ENCODE measurements at regions not wholly inside any gene's neighbourhood (a gene's known extent, or its start where the extent isn't known, plus 50 kb on each side); places are given as distances from the start of the nearest gene placed in this dataset.

- Histone ChIP-seq H2BK120ac (ENCODE audit: insufficient read depth, low read length, poor library complexity) (no peak overlapping the region), H3K9ac (ENCODE audit: low read length) (no peak overlapping the region), H3K14ac (ENCODE audit: low read length) (no peak overlapping the region), H3K4ac (ENCODE audit: low read depth, low read length) (no peak overlapping the region), H3K27me3 (ENCODE audit: insufficient read depth, low read length) (no peaks in the 10 kb centered on the region), H3K4me3 (ENCODE audit: low read depth, low read length) (no peak overlapping the region), H4K91ac (ENCODE audit: low read depth, low read length) (no peak overlapping the region), H3K79me1 (ENCODE audit: low read length) (no peaks in the 10 kb centered on the region), H3K36me3 (ENCODE audit: control insufficient read depth in 1 of 2, insufficient read depth in 2 of 2, low read length in 2 of 2) (no peaks in the 10 kb centered on the region), H3K79me2 (ENCODE audit: control insufficient read depth, insufficient read depth, low read length, poor library complexity) (no peaks in the 10 kb centered on the region), H3K23ac (ENCODE audit: low read length) (no peak overlapping the region), H2AFZ (ENCODE audit: insufficient read depth, low read length, poor library complexity) (no peak overlapping the region), H2BK5ac (ENCODE audit: low read depth, low read length, poor library complexity) (no peak overlapping the region), H4K12ac (ENCODE audit: low read depth, low read length) (no peak overlapping the region), H2AK5ac (ENCODE audit: low read length) (no peak overlapping the region), H2BK12ac (ENCODE audit: low read length) (no peak overlapping the region), H3K27ac (ENCODE audit: low read depth, low read length) (no peak overlapping the region), H3K9me3 (ENCODE audit: insufficient read depth, low read depth, low read length) (no peaks in the 10 kb centered on the region), H4K8ac (ENCODE audit: low read depth, low read length) (no peak overlapping the region), H3K18ac (ENCODE audit: low read length) (no peak overlapping the region), H3K4me2 (ENCODE audit: low read length) (no peak overlapping the region), H3K4me1 (ENCODE audit: control insufficient read depth in 1 of 2, insufficient read depth in 2 of 2, low read length in 2 of 2) (no peaks in the 10 kb centered on the region)
- DNase-seq = no peak
- WGBS (ENCODE audit: extremely low coverage, insufficient coverage, insufficient read length) = no CpG with 5 or more reads among the region's 2 CpGs
These were observed 262.5 kb upstream of the ARHGAP20 start for GRCh38 chr11:110974731-110975130.

GRCh38 chr11:110973401-110973980, 261.3 kb upstream of the ARHGAP20 start:
- WGBS (ENCODE audit: extremely low coverage, insufficient coverage, insufficient read length) = no CpG with 5 or more reads among the region's 2 CpGs
- no peak overlapping the region for H3K4me2 ChIP-seq (ENCODE audit: low read length)
- no peak overlapping the region for H3K9ac ChIP-seq (ENCODE audit: low read length)
- no peaks in the 10 kb centered on the region for H3K27me3 ChIP-seq (ENCODE audit: insufficient read depth, low read length)
- no peak overlapping the region for H3K23ac ChIP-seq (ENCODE audit: low read length)
- H3K4ac ChIP-seq (ENCODE audit: low read depth, low read length) = no peak overlapping the region
- H3K36me3 ChIP-seq (ENCODE audit: control insufficient read depth in 1 of 2, insufficient read depth in 2 of 2, low read length in 2 of 2) = no peaks in the 10 kb centered on the region
- H3K4me3 ChIP-seq (ENCODE audit: low read depth, low read length) = no peak overlapping the region
- H4K12ac ChIP-seq (ENCODE audit: low read depth, low read length) = no peak overlapping the region
- H2BK120ac ChIP-seq (ENCODE audit: insufficient read depth, low read length, poor library complexity) = no peak overlapping the region
- H2BK12ac ChIP-seq (ENCODE audit: low read length) = no peak overlapping the region
- H3K27ac ChIP-seq (ENCODE audit: low read depth, low read length) = no peak overlapping the region
- no peak overlapping the region for H4K91ac ChIP-seq (ENCODE audit: low read depth, low read length)
- H3K4me1 ChIP-seq (ENCODE audit: control insufficient read depth in 1 of 2, insufficient read depth in 2 of 2, low read length in 2 of 2) = no peaks in the 10 kb centered on the region
- no peaks in the 10 kb centered on the region for H3K79me2 ChIP-seq (ENCODE audit: control insufficient read depth, insufficient read depth, low read length, poor library complexity)
- no peak overlapping the region for H3K14ac ChIP-seq (ENCODE audit: low read length)
- no peak overlapping the region for H2BK5ac ChIP-seq (ENCODE audit: low read depth, low read length, poor library complexity)
- no peaks in the 10 kb centered on the region for H3K79me1 ChIP-seq (ENCODE audit: low read length)
- no peak overlapping the region for H2AK5ac ChIP-seq (ENCODE audit: low read length)
- no peaks in the 10 kb centered on the region for H3K9me3 ChIP-seq (ENCODE audit: insufficient read depth, low read depth, low read length)
- no peak overlapping the region for H4K8ac ChIP-seq (ENCODE audit: low read depth, low read length)
- H3K18ac ChIP-seq (ENCODE audit: low read length) = no peak overlapping the region
- no peak overlapping the region for H2AFZ ChIP-seq (ENCODE audit: insufficient read depth, low read length, poor library complexity)
- DNase-seq = no peak

- H3K9me3 ChIP-seq (ENCODE audit: insufficient read depth, low read depth, low read length) = no peaks in the 10 kb centered on the region
- H3K9ac ChIP-seq (ENCODE audit: low read length) = no peak overlapping the region
- no peaks in the 10 kb centered on the region for H3K79me2 ChIP-seq (ENCODE audit: control insufficient read depth, insufficient read depth, low read length, poor library complexity)
- H2AFZ ChIP-seq (ENCODE audit: insufficient read depth, low read length, poor library complexity) = no peak overlapping the region
- no peak overlapping the region for H3K23ac ChIP-seq (ENCODE audit: low read length)
- no peak overlapping the region for H3K27ac ChIP-seq (ENCODE audit: low read depth, low read length)
- no peak overlapping the region for H2AK5ac ChIP-seq (ENCODE audit: low read length)
- no peaks in the 10 kb centered on the region for H3K4me1 ChIP-seq (ENCODE audit: control insufficient read depth in 1 of 2, insufficient read depth in 2 of 2, low read length in 2 of 2)
- no peak overlapping the region for H4K8ac ChIP-seq (ENCODE audit: low read depth, low read length)
- no peak overlapping the region for H2BK120ac ChIP-seq (ENCODE audit: insufficient read depth, low read length, poor library complexity)
- no peak overlapping the region for H2BK5ac ChIP-seq (ENCODE audit: low read depth, low read length, poor library complexity)
- no peak overlapping the region for H4K12ac ChIP-seq (ENCODE audit: low read depth, low read length)
- H2BK12ac ChIP-seq (ENCODE audit: low read length) = no peak overlapping the region
- H3K4ac ChIP-seq (ENCODE audit: low read depth, low read length) = no peak overlapping the region
- no peak overlapping the region for H3K14ac ChIP-seq (ENCODE audit: low read length)
- no peaks in the 10 kb centered on the region for H3K79me1 ChIP-seq (ENCODE audit: low read length)
- DNase-seq = peak; percentile 42 to 45
- no peak overlapping the region for H3K4me2 ChIP-seq (ENCODE audit: low read length)
- no peak overlapping the region for H3K18ac ChIP-seq (ENCODE audit: low read length)
- no peaks in the 10 kb centered on the region for H3K27me3 ChIP-seq (ENCODE audit: insufficient read depth, low read length)
- no peak overlapping the region for H4K91ac ChIP-seq (ENCODE audit: low read depth, low read length)
- no peak overlapping the region for H3K4me3 ChIP-seq (ENCODE audit: low read depth, low read length)
- no CpG with 5 or more reads among the region's 3 CpGs for WGBS (ENCODE audit: extremely low coverage, insufficient coverage, insufficient read length)
- H3K36me3 ChIP-seq (ENCODE audit: control insufficient read depth in 1 of 2, insufficient read depth in 2 of 2, low read length in 2 of 2) = no peaks in the 10 kb centered on the region
These were observed 260.4 kb upstream of the ARHGAP20 start for GRCh38 chr11:110972640-110973039.

- H3K14ac ChIP-seq (ENCODE audit: low read length) = no peak overlapping the region
- no peak overlapping the region for H3K27ac ChIP-seq (ENCODE audit: low read depth, low read length)
- H3K36me3 ChIP-seq (ENCODE audit: control insufficient read depth in 1 of 2, insufficient read depth in 2 of 2, low read length in 2 of 2) = no peaks in the 10 kb centered on the region
- H3K9me3 ChIP-seq (ENCODE audit: insufficient read depth, low read depth, low read length) = no peaks in the 10 kb centered on the region
- H3K4ac ChIP-seq (ENCODE audit: low read depth, low read length) = no peak overlapping the region
- H4K91ac ChIP-seq (ENCODE audit: low read depth, low read length) = no peak overlapping the region
- H4K12ac ChIP-seq (ENCODE audit: low read depth, low read length) = no peak overlapping the region
- H3K4me3 ChIP-seq (ENCODE audit: low read depth, low read length) = no peak overlapping the region
- no peak overlapping the region for H3K23ac ChIP-seq (ENCODE audit: low read length)
- no peak overlapping the region for H2BK5ac ChIP-seq (ENCODE audit: low read depth, low read length, poor library complexity)
- no peak for DNase-seq
- H3K27me3 ChIP-seq (ENCODE audit: insufficient read depth, low read length) = no peaks in the 10 kb centered on the region
- no CpG with 5 or more reads among the region's 1 CpG for WGBS (ENCODE audit: extremely low coverage, insufficient coverage, insufficient read length)
- H2AFZ ChIP-seq (ENCODE audit: insufficient read depth, low read length, poor library complexity) = no peak overlapping the region
- H3K9ac ChIP-seq (ENCODE audit: low read length) = no peak overlapping the region
- H3K4me1 ChIP-seq (ENCODE audit: control insufficient read depth in 1 of 2, insufficient read depth in 2 of 2, low read length in 2 of 2) = no peaks in the 10 kb centered on the region
- no peaks in the 10 kb centered on the region for H3K79me1 ChIP-seq (ENCODE audit: low read length)
- H2BK12ac ChIP-seq (ENCODE audit: low read length) = no peak overlapping the region
- H4K8ac ChIP-seq (ENCODE audit: low read depth, low read length) = no peak overlapping the region
- H2AK5ac ChIP-seq (ENCODE audit: low read length) = no peak overlapping the region
- no peak overlapping the region for H3K18ac ChIP-seq (ENCODE audit: low read length)
- no peaks in the 10 kb centered on the region for H3K79me2 ChIP-seq (ENCODE audit: control insufficient read depth, insufficient read depth, low read length, poor library complexity)
- H2BK120ac ChIP-seq (ENCODE audit: insufficient read depth, low read length, poor library complexity) = no peak overlapping the region
- no peak overlapping the region for H3K4me2 ChIP-seq (ENCODE audit: low read length)
These were observed 259.9 kb upstream of the ARHGAP20 start for GRCh38 chr11:110972106-110972505.
